Prostate gland (tissue), 2 donors: ENCODE measurements at regions not wholly inside any gene's neighbourhood (a gene's known extent, or its start where the extent isn't known, plus 50 kb on each side); places are given as distances from the start of the nearest gene placed in this dataset.

Experiments
- DNase-seq: peaks from one replicate; pipeline ENCODE4 v3.0.0-alpha.2; 2019; ENCODE audit warnings: low spot score
- H3K27ac ChIP-seq, 2 donors: fragments of 200-600 bp; sonication (generic); 2 replicates each; pipeline ENCODE4 v1.5.1; 2017 to 2019
- H3K27me3 ChIP-seq: fragments of 200-600 bp; sonication (generic); replicated peaks from 2 replicates; pipeline ENCODE4 v1.5.1; 2019; ENCODE audit not compliant: insufficient read depth
- H3K36me3 ChIP-seq, 2 donors: fragments of 200-600 bp; sonication (generic); 1 replicate in 1 of 2; 2 replicates in 1 of 2; pipeline versions ENCODE4 v1.5.1 to v1.8.1; 2017 to 2019
- H3K4me1 ChIP-seq: fragments of 200-600 bp; sonication (generic); replicated peaks from 2 replicates; pipeline ENCODE4 v1.5.1; 2019
- H3K4me3 ChIP-seq, 2 donors: fragments of 200-600 bp; sonication (generic); 2 replicates each; pipeline ENCODE4 v1.5.1; 2017 to 2019
- H3K9me3 ChIP-seq: fragments of 200-600 bp; sonication (generic); 2 replicates; pipeline ENCODE4 v1.5.1; 2017
- CTCF ChIP-seq, 4 experiments: fragments of 200-600 bp in 2 of 4; fragments of 450-650 bp in 2 of 4; sonication (generic) in 2 of 4; IDR thresholded peaks; 1 replicate in 3 of 4; 2 replicates in 1 of 4; pipeline ENCODE4 v1.5.1; 2016 to 2019; ENCODE audit warnings: antibody characterized with exemption in 4 of 4, mild to moderate bottlenecking in 2 of 4, moderate library complexity in 2 of 4
- POLR2A ChIP-seq: fragments of 450-650 bp; IDR thresholded peaks from one replicate; pipeline ENCODE4 v1.6.1; 2016; ENCODE audit warnings: antibody characterized with exemption, mild to moderate bottlenecking
- POLR2AphosphoS5 ChIP-seq: sonication (generic); formaldehyde crosslinking; IDR thresholded peaks from one replicate; pipeline ENCODE4 v1.6.1; 2017; ENCODE audit warnings: antibody characterized with exemption
- WGBS: methylation state at CpG from one replicate; pipeline ENCODE4 v1.1.5; 2018; 5-methylcytosine and 5-hydroxymethylcytosine counted together
- intact Hi-C: fragments of 100-400 bp; cut with DNase I; formaldehyde crosslinking; loops from one replicate; pipeline ENCODE4 v1.14.2; 2022

- WGBS: 87% methylated on average over 4 of the region's 4 CpGs
- Histone ChIP-seq H3K27me3 (no peaks in the 10 kb centered on the region), H3K27ac (no peak overlapping the region), H3K4me3 (no peak overlapping the region), H3K36me3 (no peaks in the 10 kb centered on the region), H3K4me1 (no peaks in the 10 kb centered on the region), H3K9me3 (no peaks in the 10 kb centered on the region)
- intact Hi-C loops: no loop called here
- TF ChIP-seq CTCF (IDR thresholded peaks at IDR 0.05) (no peak), POLR2AphosphoS5 (no peak)
- DNase-seq: no peak
These were observed 1103.4 kb downstream of the LRFN5 start for GRCh38 chr14:42710071-42710470.

- intact Hi-C loops: no loop called here
- Histone ChIP-seq H3K4me1 (no peaks in the 10 kb centered on the region), H3K4me3 (no peak overlapping the region), H3K36me3 (no peaks in the 10 kb centered on the region), H3K27me3 (no peaks in the 10 kb centered on the region), H3K9me3 (no peaks in the 10 kb centered on the region), H3K27ac (no peak overlapping the region)
- WGBS: 84% methylated on average over 1 of the region's 1 CpG
- TF ChIP-seq POLR2A: no peak
- no peak for TF ChIP-seq POLR2AphosphoS5
- no peak for TF ChIP-seq CTCF (IDR thresholded peaks at IDR 0.05)
- no peak for DNase-seq
These were observed 1096.8 kb downstream of the LRFN5 start for GRCh38 chr14:42703501-42703900.

GRCh38 chr14:42687421-42687820 is 1080.7 kb downstream of the LRFN5 start:
- H3K4me1 ChIP-seq: no peaks in the 10 kb centered on the region
- H3K36me3 ChIP-seq: no peaks in the 10 kb centered on the region
- H3K27ac ChIP-seq: no peak overlapping the region
- no peak for DNase-seq
- 85% methylated on average over 2 of the region's 2 CpGs for WGBS
- no peak overlapping the region for H3K4me3 ChIP-seq
- TF ChIP-seq POLR2AphosphoS5: no peak
- TF ChIP-seq CTCF (IDR thresholded peaks at IDR 0.05): no peak
- TF ChIP-seq POLR2A: no peak
- H3K27me3 ChIP-seq: no peaks in the 10 kb centered on the region
- H3K9me3 ChIP-seq: no peaks in the 10 kb centered on the region
- intact Hi-C loops: no loop called here

DNA sequence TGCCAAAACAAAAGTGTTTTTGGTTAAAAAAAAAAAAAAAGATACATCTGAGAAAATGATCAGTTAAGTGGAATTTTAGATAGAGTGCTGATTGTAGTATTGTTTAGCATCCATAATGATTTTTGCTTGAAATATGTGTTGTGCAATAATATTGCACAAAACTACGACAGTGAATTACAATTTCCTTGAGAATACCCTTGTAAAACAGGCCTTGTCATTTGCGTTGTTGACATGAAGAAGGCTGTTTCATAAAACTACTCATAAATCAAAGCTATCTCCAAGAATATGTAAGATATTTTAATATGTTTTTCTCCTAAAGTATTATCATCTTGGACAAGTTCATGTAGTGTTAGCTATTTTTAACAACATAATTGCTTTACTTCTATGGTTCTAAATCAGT is 1077.0 kb downstream of the LRFN5 start:
- no peak for DNase-seq
- Histone ChIP-seq H3K27me3 (no peaks in the 10 kb centered on the region), H3K4me1 (no peaks in the 10 kb centered on the region), H3K9me3 (no peaks in the 10 kb centered on the region), H3K27ac (no peak overlapping the region), H3K36me3 (no peaks in the 10 kb centered on the region), H3K4me3 (no peak overlapping the region)
- 22% methylated on average over 2 of the region's 2 CpGs for WGBS
- intact Hi-C loops: no loop called here
- TF ChIP-seq POLR2A: no peak
- TF ChIP-seq CTCF (IDR thresholded peaks at IDR 0.05): no peak
- no peak for TF ChIP-seq POLR2AphosphoS5

DNA sequence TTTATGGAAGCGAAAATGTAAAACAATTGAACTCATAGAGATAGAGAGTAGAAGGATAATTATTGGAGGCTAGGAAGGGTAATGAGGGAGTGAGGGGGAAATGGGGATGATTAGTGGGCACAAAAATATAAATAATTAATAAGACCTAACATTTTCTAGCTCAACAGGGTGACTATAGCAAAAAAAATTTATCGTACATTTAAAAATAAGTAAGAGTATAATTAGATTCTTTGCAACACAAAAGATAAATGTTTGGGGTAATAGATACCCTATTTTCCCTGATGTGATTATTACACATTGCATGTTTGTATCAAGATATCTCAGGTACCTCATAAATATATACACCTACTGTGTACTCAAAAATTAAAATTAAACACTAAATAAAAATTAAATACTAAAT is 1070.0 kb downstream of the LRFN5 start:
- Histone ChIP-seq H3K9me3 (no peaks in the 10 kb centered on the region), H3K4me3 (no peak overlapping the region), H3K27me3 (no peaks in the 10 kb centered on the region), H3K36me3 (no peaks in the 10 kb centered on the region), H3K27ac (no peak overlapping the region), H3K4me1 (no peaks in the 10 kb centered on the region)
- 97% methylated on average over 2 of the region's 2 CpGs for WGBS
- intact Hi-C loops: no loop called here
- no peak for TF ChIP-seq POLR2A
- no peak for TF ChIP-seq POLR2AphosphoS5
- TF ChIP-seq CTCF (IDR thresholded peaks at IDR 0.05): no peak
- DNase-seq: no peak
